ENCODE measurements at regions not wholly inside any gene's neighbourhood (a gene's known extent, or its start where the extent isn't known, plus 50 kb on each side); places are given as distances from the start of the nearest gene placed in this dataset.

DNA sequence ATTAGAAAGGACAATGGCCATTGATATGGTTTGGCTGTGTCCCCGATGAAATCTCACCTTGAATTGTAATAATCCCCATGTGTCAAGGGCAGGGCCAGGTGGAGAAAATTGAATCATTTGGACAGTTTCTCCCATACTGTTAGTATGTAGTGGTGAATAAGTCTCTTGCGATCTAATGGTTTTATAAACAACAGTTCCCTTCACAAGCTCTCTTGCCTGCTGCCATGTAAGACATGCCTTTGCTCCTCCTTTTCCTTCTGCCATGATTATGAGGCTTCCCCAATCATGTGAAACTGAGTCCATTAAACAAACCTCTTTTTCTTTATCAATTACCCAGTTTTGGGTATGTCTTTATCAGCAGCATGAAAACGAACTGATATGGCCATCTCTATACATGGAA lies 302.7 kb downstream of the SFMBT2 start:
- Histone ChIP-seq H3K79me2 (ENCODE audit: insufficient read depth, low read length) (no peaks in the 10 kb centered on the region), H2BK20ac (ENCODE audit: low read depth, low read length, poor library complexity, severe bottlenecking) (no peak overlapping the region), H3K23me2 (ENCODE audit: insufficient read length, low read depth, low read length, poor library complexity, severe bottlenecking) (no peaks in the 10 kb centered on the region), H2BK15ac (ENCODE audit: low read depth, low read length) (no peak overlapping the region), H3T11ph (ENCODE audit: low read length) (no peak overlapping the region), H4K91ac (ENCODE audit: insufficient read length, low read depth, low read length) (no peak overlapping the region), H2BK120ac (ENCODE audit: low read depth, low read length, poor library complexity, severe bottlenecking) (no peak overlapping the region), H3K4me2 (ENCODE audit: insufficient read depth, insufficient read length, low read length) (no peak overlapping the region), H3K18ac (ENCODE audit: insufficient read length, low read depth, low read length) (no peak overlapping the region), H2BK5ac (ENCODE audit: insufficient read length, low read length) (no peak overlapping the region), H2AK5ac (ENCODE audit: insufficient read length, low read length) (no peak overlapping the region), H3K27me3 (ENCODE audit: insufficient read depth, low read length) (no peaks in the 10 kb centered on the region), H3K56ac (ENCODE audit: insufficient read length, low read depth, low read length) (no peak overlapping the region), H4K5ac (ENCODE audit: insufficient read length, low read depth, low read length) (no peak overlapping the region), H3K14ac (ENCODE audit: insufficient read depth, low read length) (no peak overlapping the region), H3K4me1 (ENCODE audit: insufficient read depth, low read length) (no peaks in the 10 kb centered on the region), H2BK12ac (ENCODE audit: insufficient read length, low read depth, low read length) (no peak overlapping the region), H3K27ac (ENCODE audit: insufficient read length, low read depth, low read length) (no peak overlapping the region), H4K20me1 (ENCODE audit: control insufficient read depth, insufficient read depth, insufficient read length) (no peaks in the 10 kb centered on the region), H2AFZ (ENCODE audit: low read length) (no peak overlapping the region), H3K23ac (ENCODE audit: insufficient read length, low read depth, low read length) (no peak overlapping the region), H3K9ac (ENCODE audit: extremely low read depth, insufficient read length, low read length) (no peak overlapping the region), H3K4ac (ENCODE audit: low read depth, low read length) (no peak overlapping the region), H3K9me3 (ENCODE audit: control insufficient read depth, low read depth, low read length) (no peaks in the 10 kb centered on the region), H4K8ac (replicated peaks; ENCODE audit: insufficient read length, low read depth, low read length) (no peak overlapping the region), H3K79me1 (ENCODE audit: insufficient read depth, low read depth, low read length, poor library complexity, severe bottlenecking) (no peaks in the 10 kb centered on the region)
- Mint-ChIP-seq H3K36me3 (ENCODE audit: insufficient read depth in 1 of 3, low read depth in 3 of 3) (peaks cover 0 to 9% (median 0%) of the 10 kb centered on the region in 3 experiments; a peak in 2 of 7 replicates), H3K27ac (no peak overlapping the region), H3K9me3 (peaks cover 6 to 7% of the 10 kb centered on the region in 2 experiments; a peak in 4 of 5 replicates), H3K27me3 (ENCODE audit: low read depth) (no peaks in the 10 kb centered on the region; the same call in 1 of the 2 replicates), H3K4me3 (no peak overlapping the region), H3K4me1 (no peaks in the 10 kb centered on the region)
- no CpG with 5 or more reads among the region's 3 CpGs for WGBS (ENCODE audit: extremely low coverage, insufficient read length, low lambda C conversion rate)
- DNase-seq = no peak
- no peak for TF ChIP-seq CTCF (conservative IDR thresholded peaks at IDR 0.05)

Measured in H9 (cell line).